ENCODE measurements at regions not wholly inside any gene's neighbourhood (a gene's known extent, or its start where the extent isn't known, plus 50 kb on each side); places are given as distances from the start of the nearest gene placed in this dataset.

DNA sequence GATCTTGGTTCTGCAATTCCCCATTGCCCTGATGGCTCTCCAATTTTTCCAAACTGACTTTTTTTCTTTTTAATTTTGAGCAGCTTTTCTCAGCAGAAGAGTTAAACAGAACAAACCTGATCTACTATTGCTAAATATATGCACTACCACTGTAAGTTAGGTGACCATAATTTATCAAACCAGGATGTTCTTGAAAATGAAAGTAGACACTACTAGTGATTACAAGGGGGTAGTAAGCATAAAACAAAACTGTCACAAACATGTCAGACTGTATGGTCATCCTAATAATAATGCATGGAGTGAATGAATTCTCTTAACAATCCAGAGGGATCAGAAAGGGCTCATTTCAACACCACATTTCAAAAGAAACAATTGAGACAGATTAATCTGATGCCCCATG is 183.0 kb upstream of the FOXN3 start:
- DNase-seq, result no peak

DNA sequence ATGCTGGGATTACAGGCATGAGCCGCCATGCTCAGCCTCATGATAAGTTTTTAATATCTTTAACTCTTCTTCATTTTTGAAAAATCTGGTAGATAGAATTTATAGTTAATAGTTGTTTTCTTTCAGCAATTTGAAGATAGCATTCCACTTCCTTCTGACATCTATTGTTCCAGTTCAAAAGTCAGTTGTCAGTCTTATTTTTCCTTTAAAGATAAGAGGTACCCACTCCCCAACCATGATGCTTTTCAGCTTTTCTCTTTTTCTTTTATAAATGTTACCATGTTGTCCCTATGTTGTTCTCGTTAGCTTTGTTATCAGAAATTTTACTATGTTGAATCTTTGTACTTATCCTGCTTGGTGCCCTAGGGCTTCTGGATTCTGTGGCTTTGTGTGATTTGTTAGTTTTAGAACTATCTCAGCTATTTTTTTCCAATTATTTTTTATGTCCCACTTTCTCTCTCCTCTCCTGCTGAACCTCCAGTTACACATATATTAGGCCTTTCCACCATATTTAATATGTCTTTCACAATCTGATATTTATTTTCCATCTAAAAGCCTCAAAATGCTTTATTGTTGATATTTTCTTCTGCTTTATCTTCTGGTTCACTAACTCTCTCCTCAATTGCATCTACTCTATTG is 181.6 kb upstream of the FOXN3 start:
- DNase-seq, result no peak

DNA sequence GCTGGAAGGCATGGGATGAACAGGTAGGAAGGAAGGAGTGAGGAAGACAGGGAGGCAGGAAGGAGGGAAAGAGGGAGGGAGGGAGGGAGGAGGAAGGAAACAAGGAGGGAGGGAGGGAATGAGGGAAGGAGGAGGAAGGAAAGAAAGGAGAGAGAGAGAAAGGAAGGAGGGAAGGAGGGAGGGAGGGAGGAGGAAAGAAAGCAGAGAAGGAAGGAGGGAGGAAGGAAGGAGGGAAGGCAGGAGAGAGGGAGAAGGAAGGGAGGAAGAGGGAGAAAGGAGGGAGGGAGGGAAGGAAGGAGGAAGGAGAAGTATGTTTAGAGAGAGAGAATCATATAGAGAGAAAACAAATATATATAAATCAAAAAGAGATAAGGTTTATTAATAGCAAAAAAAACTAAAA is 175.9 kb upstream of the FOXN3 start:
- DNase-seq, result no peak

DNA sequence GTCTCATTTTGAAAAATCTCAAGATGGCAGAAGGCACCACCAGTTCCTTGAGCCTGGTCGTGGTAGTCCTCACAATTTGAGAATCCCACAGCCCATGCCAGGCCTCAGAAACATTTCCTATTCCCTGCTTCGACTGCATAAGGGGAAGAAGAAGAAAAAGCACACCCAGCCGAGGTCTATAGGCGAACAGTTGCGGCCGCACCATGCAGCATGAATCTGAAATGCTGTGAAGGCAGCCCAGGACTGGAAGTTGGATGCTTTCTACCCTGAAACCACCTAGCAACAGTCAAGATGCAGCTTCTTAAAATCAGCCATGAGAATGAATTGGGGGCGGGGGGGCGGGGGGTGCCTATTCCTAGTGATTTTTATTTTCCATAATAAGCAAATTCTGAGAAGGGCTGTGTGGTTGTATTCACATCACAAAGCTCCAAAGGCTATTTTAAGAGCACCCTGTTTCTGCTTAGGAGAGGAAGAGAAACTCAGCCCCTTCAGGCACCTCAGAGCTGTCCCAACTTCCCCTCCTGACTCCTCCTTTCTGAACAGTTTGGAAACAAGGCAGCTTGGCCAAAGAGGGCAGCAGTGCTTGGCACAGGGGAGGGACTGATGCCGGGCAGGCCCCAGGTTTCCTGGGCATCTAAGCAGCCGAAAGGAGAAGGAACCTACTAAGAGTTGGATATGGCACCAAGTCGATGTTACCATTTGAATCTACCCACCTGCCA is 172.5 kb upstream of the FOXN3 start:
- no peak for DNase-seq

DNA sequence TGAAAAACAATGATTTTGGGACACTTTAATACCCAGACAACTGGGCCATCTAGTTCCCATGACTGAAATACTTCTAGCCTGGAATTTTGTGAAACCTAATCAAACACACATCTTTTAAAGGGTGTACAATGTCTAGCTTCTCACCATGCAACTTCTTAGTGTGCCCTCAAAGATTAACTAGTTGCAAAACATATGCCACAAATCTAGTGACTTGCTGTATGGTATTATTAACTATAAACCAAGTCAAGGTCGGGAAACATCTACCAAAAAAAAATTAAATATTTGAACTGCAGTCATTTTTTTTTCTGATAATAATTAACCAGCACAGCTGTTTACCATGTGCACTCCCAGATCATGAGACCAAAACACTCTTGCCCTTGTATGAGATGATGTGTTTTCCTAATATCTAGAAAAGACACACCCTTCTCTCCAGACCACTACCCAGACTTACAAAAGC is 171.8 kb upstream of the FOXN3 start:
- no peak for DNase-seq

DNA sequence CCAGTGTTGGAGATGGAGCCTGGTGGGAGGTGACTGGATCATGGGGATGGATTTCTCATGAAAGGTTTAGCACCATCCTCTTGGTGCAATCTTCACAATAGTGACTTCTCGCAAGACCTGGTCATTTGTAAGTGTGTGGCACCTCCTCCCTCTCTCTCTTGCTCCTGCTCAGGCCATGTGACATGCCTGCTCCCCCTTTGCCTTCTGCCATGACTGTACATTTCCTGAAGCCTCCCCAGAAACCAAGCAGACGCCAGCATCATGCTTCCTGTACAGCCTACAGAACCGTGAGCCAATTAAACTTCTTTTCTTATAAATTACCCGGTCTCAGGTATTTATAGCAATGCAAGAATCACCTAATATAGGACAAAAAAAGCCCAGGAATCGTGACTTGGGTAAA is 171.0 kb upstream of the FOXN3 start:
- no peak for DNase-seq

DNA sequence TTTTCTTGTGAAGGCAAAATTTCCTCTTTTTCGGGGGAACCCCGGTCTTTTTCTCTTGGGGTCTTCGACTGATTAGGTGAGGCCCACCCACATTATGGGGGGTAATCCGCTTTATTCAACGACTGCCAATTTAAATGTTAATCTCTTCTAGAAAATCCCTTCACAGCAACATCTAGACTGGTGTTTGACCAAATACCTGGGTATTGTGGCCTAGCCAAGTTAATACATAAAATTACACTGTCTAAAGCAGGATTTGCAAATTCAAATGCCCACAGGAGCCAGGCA is 170.0 kb upstream of the FOXN3 start:
- no peak for DNase-seq

DNA sequence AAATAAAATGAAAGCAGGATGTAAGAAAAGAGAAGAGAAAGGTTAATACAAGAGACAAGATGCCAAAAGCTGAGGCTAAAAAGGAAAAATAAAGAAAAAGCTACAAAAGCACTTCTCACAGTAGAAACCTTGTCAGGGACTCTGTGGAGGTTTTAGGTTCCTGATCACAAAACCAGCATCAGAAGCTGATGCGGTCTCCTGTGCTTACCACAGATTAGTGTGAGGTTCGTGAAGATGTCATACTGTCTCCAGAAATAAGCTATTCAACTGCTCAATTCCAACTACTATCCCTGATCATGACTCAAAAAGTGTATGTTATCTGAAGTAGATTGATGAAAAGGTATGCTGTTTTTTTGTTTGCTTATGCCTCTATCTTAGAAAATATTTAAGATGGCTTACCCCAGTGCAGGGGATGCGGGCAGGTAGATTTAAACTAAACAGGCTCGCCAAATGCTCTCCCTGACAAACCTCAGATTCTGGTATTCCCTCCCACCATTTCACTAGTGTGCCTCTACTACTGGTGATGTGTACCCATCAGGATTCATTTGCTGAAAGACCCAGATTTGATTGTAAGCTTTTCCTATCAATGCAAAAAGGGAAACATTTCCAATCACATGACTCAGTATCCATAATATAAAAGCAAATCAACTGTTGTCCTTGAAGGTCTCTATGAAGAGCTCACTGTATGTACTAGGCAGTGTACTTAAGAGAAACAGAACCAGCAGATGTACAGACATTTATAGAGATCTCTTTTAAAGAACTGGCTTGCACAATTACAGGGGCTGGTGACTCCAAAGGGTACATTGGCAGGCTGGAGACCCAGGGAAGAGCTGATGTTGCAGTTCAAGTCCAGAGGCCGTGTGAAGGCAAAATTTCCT is 169.5 kb upstream of the FOXN3 start:
- DNase-seq, result no peak

DNA sequence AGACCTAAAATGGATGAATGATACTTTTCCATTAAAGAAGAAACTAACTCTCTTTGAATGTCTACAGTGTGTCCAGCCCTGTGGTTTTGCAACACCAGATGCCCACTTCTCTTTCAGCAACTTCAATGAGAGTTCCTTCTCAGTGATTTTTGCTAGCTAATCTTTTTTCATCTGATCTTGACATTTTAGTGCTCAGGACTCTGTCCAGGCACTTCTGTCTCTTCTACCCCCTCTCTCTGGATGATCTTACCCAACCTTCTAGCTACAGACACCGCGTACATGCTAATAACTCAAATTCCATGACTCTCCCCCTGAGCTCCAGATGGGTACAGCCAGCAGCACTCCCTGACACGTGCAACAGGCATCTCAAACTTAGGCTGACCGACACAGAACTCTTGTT is 161.1 kb upstream of the FOXN3 start:
- DNase-seq, result no peak

DNA sequence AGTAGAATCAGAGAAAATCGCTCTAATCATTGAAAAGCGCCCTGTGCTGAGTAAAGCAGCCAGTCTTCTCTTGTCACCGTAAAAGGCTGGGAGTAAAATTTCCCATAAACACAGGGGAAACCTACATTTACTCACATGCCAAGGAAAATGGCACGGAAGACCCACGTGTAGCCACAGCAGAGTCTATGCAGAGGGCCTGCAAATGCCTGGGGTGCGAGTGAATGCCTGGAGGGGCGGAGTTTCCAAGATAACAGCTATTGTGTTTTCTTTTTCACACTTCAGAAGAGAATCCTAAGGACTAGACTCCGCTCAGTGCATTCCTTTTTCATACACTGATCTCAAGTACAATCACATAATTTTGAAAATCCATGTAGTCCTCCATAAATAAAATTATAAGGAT is 159.9 kb upstream of the FOXN3 start:
- DNase-seq, result no peak

DNA sequence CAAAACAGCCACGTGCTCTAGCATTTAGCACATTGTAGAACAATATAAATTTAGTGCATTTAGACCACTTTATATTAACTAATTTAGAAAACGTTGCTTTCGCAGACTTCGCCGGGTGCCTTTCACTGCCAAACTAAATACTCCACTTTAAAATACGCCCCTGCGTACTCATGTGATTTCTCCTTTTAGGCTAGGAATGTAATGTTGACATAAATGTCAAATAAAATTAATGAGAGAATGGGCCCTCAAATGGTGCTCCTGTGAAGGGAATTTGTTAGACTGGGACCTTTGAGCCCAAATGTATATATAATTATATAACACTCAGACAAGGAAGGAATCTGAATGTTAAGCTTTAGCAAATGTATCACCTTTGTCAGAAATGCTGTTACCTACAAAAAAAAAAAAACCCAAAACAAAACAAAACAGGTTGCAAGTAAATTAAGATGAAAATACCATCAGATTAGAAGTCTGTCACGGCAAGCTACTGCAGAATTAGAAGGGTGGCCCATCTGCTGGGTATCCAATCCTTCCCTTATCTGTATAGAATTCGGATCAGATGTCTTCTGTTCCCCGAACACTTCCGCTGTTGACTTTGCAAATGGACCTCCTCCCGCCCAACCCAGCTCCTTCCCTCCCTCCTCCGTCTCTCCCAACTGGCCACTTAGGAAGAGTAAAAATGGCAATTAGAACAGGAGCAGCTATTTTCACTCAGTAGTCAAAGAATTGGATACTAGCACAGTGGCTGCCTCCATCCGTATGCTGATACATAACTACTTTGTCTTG is 159.3 kb upstream of the FOXN3 start:
- no peak for DNase-seq

DNA sequence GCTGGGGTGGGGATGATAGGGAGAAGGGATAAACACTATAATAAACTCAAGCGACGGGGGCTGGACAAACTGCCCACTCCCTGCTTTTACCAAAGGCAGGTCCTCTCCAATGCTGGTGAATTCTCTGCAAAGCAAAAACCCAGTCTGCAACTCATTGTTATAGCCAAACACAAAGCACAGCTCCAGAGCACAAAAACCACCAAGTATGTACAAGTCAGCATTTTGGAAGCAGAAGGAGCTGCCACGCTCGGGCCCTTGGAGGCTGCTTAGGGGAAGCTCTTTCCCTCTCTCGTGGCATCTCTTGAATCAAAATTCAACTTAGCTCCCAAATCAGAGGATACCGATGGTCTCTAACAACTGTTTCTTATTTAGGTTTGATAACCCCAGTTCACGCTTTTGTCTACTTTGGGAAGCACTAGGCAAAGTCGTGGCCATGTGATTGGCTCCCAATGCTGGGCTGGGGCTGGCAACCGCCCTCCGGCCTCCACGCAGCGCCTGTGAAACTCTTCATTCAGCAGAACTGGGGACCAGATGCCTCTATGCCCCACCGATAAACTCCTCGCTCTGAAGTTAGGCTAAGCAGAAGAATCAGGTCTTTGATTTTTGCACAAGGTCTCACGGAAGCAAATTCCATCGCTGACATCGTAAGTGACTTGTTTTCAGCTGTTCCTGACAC is 158.5 kb upstream of the FOXN3 start:
- DNase-seq, result no peak

DNA sequence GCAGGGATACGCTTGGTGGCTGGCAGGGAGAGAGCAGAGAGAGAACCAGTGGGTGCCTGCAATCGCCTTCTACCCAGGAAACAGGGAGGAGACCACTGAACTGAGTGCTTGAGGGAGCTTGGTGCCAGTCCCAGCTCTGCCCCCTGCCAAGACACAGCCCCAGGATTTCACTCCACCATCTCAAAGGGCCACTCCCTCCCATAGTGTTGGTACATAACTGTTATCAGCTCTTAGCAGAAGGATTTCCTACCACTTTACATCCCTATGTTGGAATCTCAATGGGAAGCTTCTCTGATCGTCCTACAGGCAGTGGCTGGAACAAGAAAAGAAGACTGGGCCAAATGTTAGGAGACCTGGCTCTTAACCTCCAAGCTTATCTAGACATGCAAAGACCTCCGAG is 157.4 kb upstream of the FOXN3 start:
- DNase-seq, result no peak

DNA sequence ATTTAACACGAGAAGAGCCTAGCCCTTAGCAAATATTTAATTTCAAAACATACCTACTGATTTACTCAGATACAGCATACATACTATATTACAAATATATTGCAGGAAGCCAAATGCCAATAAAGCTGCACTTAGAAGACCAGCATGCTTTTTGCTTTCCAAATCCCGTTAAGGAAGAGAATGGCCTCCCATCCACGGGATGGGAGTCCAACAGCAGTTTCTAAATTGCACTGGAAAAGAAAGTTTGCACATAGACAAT is 156.3 kb upstream of the FOXN3 start:
- DNase-seq, result no peak

DNA sequence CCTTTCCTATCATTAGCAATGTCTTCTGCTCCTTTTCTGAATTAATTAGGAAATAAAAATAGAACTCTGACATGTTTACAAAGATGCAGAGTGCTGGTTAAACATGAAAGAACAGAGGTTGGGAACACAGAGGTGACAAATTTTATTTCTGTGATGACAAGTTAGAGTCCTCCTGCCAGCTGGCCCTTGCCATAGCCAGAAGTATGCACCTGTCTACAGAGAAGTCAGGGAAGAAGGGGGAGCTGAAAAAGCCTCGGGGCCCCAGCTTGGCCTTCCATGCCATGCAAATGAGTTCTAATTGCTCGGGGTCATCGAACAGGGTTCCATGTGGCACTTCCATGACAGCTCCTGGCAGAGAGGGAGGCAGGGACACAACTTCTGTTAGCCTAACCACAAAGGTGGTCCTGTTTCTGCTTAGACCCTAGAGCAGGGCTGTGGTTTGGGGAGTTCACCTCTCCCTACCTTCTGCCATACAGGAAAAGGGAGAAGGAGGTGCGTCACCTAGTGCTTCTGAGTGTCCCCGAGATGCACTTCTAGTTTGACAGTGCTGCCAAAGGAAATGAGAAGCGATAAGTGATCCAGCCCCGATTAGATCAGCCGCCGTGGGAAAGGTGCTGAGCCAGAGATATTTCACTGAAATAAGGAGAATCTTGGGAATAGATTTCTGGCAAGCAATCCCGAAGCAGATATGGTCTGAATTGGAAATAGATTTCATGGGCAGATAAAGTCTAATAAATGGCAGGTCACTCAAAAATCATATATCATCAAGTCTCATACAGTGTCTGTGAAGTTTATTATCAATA is 155.8 kb upstream of the FOXN3 start:
- DNase-seq, result no peak

DNA sequence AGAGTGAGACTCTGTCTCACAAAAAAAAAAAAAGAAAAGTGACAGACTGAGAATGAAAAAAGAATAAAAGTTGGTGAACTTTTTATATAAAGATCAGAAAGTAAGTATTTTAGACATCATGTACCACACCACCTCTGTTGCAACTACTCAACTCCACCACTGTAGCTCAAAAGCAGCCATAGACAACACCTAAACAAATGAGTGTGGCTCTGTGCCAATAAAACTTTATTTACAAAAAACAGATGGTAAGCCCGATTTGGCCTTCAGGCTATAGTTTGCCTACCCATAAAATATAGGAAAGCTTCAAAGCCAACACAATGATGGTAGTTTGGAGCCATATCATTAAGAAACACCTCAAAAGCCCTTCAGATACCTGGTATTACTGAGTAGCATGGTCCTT is 154.5 kb upstream of the FOXN3 start:
- no peak for DNase-seq

DNA sequence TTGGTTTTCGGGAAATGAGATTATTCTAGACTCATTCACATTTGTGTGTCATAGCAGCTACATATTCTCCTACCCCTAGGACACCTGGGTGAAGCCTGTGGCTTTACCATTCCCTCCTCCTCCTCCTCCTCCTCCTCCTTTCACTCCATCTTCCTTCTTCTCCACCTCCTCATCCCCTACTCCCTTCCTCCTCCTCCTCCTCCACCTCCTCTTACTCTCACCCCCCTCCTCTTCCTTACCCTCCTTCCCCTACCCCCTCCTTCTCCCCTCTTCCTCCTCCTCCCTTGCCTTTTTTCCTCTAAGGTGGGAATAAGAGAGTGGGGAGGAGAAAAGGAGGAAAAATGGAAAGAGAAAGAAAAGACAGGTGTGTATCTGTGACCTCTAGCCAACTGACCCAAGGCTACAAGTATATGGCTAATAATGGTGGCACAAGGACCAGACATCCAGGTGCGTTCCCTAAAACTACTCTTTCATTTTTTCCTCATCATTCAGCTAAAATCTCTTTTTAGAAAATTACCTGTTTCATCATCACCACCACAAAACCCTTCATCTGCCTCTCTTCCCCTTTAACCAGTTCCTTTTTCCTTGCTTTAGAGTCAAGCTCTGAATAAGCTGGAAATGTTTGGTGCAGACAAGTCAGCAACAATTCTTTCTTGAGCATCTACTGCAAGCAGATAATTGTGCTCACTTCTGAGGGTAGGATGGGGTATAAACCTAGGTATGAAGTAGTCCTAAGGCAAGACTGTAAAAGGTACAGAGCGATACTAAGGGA is 149.8 kb upstream of the FOXN3 start:
- DNase-seq, result no peak

DNA sequence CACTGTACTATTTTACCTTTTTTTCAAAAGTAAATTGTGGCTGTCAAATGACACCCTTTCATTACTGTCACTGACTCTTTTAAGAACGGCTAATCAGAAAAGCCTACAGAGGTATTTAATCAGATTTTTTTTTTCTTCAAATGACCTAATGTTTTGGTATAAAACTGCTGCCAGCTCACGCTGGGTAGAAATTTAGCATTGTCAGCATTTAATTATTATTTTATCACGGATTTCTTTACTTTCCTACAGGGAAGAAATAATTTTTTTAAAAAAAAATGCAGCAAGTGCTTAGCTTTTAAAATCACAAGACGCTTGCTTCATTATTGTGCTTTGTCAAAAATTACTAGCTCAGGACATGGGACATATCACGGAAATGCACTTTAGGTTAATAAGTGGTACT is 149.1 kb upstream of the FOXN3 start:
- DNase-seq, result no peak

DNA sequence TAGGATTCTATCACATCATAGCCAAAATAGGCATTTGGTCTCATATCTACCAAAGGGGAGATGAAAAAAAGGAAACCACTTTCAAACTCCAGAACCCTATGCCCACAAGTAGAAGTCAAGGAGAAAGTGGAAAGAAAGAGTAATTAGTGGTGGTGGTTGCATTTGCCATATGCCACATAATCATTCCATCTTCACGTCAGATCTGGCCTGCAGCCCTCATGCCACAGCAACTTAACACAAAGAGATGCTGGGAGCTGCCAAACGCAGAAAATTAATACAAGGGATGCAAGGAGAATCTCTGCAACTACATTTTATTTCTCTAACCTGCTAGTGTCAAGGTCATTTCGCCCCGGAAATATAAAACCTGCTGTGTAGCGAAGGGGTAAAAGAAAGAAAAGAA is 148.6 kb upstream of the FOXN3 start:
- no peak for DNase-seq

DNA sequence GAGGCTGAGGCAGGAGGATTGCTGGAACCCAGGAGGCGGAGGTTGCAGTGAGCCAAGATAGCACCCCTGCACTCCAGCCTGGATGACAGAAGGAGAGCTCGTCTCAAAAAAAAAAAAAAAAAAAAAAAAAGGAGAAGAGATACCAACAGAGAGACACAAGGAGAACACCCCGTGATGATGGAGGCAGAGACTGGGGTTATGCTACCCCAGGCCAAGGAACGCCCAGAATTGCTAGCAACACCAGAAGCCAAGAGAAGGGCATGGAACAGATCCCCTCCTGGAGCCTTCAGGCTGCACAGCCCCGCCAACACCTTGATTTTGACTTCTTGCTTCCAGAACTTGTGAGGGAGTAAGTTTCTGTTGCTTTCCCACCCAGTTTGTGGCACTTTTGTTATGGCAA is 148.0 kb upstream of the FOXN3 start:
- no peak for DNase-seq

DNA sequence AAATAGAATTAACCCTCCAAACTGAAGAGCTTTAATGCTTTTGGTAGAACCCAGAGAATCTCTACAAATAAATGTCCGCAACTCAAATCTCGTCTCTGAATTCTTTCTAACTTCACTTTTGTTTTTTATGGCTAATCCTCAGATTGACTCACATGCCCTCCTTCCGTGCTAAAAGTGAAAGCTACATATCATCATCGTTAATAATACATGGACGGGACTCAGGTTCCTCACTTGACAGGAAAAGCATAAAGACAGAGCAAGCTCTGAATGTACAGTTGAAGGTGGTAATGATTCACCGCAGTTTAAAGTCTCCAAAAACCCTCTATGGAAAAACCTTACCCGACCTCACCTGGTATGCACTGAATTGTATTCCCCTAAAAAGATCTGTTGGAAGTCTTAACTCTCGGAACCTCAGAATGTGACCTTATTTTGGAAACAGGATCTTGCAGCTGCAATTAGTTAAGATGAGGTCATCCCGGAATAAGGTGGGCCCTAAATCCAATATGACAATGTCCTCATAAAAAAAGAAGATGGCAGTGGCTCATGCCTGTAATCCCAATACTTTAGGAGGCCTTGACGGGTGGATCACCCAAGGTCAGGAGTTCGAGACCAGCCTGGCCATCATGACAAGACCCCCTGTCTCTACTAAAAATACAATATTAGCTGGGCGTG is 147.4 kb upstream of the FOXN3 start:
- DNase-seq, result no peak

Measured in NCI-H1417 treated with DMSO at 0.1 percent for 48 hours (cell line).